Stimulated activated CD4-positive, alpha-beta T cell treated with anti-CD3 and anti-CD28 coated beads, Interleukin-1b, Interleukin-23, amount 100 ng/mL, for 4 hours (primary cell): ENCODE measurements at regions not wholly inside any gene's neighbourhood (a gene's known extent, or its start where the extent isn't known, plus 50 kb on each side); places are given as distances from the start of the nearest gene placed in this dataset.
"Not testable (repeated sequence)": the region's sequence is repeated elsewhere in the genome, so short reads cannot be mapped to it uniquely, and the experiment has no call there.

Experiments used
- DNase-seq, 2 donors: peaks; one replicate each; pipeline ENCODE4 v3.0.0-alpha.2; 2020; ENCODE audit warnings: low read depth in 2 of 2

DNA sequence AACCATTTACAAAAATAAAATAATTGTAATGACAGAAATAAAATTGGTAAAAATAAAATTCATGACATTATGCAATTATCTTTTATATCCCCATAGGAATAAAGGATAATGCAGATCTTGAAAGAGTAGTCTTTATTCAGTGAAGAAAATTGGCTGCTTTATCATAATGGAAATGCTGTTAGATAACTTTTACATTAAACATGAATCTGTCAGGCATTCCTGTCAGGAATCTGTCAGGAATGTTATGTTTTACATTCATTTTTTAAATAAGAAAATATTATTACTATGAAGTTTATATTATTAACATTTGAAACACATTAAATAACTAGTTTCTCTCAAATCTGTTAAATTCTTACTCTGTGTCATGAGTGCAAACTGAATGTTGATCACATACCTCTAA, 1024.7 kb upstream of the TMEFF2 start:
- DNase-seq, result no peak

DNA sequence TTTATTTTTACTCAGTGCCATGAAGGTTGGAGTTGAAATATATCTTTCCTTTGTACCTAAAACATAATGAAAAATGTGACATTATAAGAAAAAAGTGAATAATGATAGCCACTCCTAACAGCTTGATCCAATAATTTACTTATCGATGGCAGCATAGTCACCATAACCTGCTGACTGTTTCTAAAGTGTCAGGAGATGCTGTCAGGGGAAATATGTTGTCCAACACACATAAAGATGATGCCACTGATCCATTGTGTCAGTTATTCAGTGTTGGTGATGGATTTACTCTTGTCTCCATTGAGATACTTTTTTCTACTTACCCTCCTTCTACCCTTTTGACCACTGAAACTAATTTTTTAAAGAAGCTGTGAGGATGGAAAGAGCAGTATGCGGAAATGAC, 1006.9 kb upstream of the TMEFF2 start:
- no peak for DNase-seq

DNA sequence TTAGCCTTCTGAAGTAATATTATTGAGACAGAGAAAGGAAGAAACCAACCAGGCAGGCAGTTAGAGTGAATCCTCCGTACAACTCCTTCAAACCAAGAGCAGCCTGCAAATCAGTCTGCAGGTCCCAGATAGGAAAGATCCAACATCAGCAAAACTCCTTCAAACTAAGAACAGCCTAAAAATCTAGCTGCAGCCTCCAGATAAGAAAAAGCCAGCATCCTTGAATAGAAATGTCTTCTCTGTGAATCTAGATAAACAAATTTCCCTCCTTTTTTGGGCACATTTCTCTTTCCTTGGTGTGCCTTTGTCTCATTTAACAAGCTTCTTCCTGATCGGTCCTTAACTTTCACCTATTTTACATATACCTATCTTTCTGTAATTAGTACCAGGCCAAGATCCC, 1004.6 kb upstream of the TMEFF2 start:
- DNase-seq, result no peak

- DNase-seq, result no peak
Observed at GRCh38 chr2:193187816-193188215, 993.1 kb upstream of the TMEFF2 start.

DNA sequence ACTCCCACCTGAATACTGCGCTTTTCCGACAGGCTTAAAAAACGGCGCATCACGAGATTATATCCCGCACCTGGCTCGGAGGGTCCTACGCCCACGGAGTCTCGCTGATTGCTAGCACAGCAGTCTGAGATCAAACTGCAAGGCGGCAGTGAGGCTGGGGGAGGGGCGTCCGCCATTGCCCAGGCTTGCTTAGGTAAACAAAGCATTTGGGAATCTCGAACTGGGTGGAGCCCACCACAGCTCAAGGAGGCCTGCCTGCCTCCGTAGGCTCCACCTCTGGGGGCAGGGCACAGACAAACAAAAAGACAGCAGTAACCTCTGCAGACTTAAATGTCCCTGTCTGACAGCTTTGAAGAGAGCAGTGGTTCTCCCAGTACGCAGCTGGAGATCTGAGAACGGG, 976.2 kb upstream of the TMEFF2 start:
- DNase-seq, result not testable (repeated sequence)

DNA sequence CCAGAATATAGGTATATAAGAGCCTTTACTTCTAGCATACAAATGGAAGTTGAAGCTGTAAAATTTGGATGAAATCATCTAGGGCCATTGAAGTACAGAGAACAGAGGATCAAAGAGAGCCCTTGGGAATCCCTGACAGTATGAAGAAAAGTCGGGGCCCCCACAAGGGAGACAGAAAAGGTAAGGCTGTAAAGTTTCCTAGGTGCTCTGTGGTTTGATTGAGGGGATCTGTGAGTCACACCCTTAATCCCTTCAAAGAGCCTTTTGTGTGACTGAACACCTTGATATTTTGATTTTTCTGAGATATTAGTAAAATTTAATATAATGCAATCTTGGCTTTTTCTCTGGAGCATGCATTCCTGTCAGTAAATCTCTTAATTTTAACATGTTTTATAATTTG, 961.7 kb upstream of the TMEFF2 start:
- no peak for DNase-seq

DNA sequence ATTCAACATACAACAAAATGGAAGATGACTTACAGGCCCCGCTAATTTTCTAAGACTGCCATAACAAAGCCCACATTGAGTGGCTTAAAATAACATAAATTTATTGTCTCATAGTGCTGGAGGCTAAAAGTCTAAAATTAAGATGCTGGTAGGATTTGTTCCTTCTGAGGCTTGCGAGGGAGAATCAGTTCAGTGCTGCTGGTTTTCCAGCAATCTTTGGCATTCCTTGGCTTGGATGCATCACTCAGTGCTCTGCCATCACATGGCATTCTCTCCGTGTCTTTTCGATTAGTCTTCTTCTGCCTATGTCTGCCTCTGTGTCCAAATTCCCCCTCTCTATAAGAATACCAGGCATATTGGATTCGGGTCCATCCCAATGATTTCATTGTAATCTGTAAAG, 959.3 kb upstream of the TMEFF2 start:
- no peak for DNase-seq

- DNase-seq, result no peak
Observed at GRCh38 chr2:193153576-193153975, 958.8 kb upstream of the TMEFF2 start.

GRCh38 chr2:193142467-193142866, 947.7 kb upstream of the TMEFF2 start:
- DNase-seq, result not testable (repeated sequence)

GRCh38 chr2:193141998-193142397, 947.3 kb upstream of the TMEFF2 start:
- no peak for DNase-seq

- DNase-seq, result not testable (repeated sequence)
Observed at GRCh38 chr2:193140895-193141294, 946.2 kb upstream of the TMEFF2 start.

DNA sequence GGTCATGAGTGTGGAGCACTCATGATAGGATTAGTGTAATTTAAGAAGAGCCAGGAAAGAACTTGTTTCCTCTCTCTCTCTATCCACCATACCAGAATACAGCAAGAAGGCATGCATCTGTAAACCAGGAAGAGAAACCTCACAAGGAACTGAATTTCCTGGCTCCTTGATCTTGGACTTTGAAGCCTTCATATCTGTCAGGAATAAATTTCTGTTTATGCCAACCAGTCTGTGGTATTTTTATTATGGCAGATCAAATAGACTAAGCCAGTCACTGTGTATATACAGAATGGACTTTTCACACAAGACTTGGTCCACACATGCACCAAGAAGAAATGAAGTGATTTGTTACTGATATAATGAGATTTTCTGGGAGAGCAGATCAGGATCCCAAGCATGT, 930.1 kb upstream of the TMEFF2 start:
- no peak for DNase-seq

DNA sequence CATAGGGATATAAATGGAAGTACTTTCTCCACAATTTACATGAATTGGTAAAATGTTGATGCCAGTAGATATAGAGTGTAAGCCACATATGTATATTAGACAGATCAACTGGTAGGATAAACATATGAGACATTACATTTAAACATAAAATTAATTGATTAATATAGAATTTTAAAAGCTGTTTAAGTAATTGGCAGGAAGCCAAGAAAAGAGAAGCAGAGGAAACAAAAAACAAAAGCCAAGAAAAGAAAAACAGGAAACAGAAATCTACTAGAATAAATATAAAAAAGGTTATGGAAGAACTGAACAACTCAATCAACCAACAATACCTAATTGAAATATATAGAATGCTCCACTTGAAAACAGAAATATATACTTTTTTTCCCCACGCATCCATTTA, 920.1 kb upstream of the TMEFF2 start:
- no peak for DNase-seq

GRCh38 chr2:193112986-193113385, 918.3 kb upstream of the TMEFF2 start:
- DNase-seq, result no peak

DNA sequence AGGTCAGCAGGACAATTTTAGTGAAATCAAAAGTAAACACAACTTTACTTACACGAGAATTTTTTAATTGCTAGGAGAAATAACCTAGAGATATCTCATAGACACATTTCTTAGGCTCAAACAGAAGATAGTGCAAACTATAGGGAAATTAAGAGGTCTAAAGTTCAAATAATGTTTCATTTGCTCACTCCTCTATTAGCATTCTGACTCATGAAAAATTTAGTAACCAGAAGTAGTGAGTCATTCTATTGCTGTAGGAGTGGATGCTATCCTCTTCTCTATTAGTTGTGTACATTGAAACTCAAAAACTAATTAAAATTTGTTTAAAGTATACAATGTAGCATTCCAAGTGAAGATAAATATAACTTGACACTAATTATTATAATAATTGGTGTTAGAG, 908.3 kb upstream of the TMEFF2 start:
- DNase-seq, result no peak

DNA sequence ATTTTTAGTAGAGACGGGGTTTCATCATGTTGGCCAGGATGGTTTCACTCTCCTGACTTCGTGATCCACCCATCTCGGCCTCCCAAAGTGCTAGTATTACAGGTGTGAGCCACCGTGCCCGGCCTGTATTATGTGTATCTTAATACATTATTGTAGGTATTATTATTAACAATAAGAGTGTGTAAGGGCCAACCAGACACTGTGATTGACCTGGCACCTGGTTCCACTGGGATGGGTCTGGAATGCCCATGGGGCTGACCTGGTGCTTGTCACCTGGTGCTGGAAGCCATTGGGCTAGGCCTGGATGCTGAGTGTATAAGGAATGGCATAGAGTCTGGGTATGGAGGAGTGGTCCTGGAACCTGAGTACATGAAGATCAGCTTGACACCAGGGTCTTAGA, 906.9 kb upstream of the TMEFF2 start:
- DNase-seq, result no peak

DNA sequence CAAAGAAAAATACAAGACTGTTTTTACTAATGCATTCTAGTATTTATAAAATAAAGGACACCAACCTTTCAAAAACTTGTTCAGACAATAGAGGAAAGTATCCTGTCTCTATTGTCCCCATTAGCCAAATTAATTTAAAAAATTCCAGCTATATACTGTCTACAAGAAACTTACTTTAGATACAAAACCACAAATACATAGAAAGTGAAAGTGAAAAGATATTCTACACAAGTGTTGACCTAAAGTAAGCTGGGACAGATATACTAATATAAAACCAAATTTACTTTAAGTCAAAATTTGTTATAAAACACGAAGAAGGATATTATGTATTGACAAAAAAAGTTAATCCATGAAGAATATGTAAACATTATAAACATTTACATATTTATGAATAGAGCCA, 893.3 kb upstream of the TMEFF2 start:
- no peak for DNase-seq

GRCh38 chr2:193076995-193077394, 882.3 kb upstream of the TMEFF2 start:
- no peak for DNase-seq

DNA sequence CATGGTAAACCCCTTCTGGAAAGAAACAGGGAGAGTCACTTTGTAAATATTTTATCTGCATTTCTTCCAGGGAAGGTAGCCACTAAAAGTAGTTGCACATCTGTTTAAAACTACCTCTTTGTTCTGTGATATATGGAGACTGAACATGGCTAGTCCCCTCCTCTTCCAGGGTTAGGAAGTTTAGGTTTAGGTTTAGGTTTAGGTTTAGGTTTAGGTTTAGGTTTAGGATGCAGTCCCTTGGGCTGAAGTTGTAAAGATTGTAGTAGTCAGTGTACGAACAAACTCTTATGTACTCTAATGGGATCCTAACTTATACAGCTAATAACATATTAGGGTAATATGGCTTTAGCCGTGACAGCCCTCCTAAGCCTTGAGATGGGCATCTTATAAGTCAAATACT, 880.2 kb upstream of the TMEFF2 start:
- DNase-seq, result no peak

- DNase-seq, result no peak
Observed at GRCh38 chr2:193072647-193073046, 877.9 kb upstream of the TMEFF2 start.

DNA sequence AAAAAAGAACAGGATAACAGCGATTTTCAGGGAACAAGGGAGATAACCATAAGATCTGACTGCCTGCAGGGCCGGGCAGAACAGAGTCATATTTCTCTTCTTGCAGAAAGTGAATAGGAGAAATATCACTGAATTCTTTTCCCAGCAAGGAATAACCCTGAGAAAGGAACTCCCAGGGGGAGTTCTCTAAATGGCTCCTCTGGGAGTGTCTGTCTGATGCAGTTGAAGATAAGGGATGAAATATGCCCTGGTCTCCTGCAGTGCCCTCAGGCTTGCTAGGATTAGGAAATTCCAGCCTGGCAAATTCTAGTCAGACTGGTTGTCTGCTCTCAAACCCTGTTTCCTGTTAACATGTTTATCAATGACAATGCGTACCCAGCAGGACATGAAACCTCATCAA, 830.8 kb upstream of the TMEFF2 start:
- not testable (repeated sequence) for DNase-seq

DNA sequence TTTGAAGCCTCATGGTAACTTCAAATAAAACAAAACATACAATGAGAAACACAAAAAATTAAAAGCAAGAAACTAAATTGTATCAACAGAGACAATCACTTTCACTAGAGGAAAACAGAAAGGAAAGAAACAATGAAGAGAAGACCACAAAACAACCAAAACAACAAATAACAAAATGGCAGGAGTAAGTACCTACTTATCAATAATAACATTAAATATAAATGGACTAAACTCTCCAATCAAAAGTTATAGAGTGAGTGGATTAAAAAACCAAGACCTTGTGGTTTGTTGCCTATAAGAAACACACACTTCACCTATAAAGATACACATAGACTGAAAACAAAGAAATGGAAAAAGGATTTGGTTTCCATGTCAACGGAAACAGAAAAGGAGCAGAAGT, 830.1 kb upstream of the TMEFF2 start:
- no peak for DNase-seq

- no peak for DNase-seq
Observed at GRCh38 chr2:193011870-193012269, 817.1 kb upstream of the TMEFF2 start.

DNA sequence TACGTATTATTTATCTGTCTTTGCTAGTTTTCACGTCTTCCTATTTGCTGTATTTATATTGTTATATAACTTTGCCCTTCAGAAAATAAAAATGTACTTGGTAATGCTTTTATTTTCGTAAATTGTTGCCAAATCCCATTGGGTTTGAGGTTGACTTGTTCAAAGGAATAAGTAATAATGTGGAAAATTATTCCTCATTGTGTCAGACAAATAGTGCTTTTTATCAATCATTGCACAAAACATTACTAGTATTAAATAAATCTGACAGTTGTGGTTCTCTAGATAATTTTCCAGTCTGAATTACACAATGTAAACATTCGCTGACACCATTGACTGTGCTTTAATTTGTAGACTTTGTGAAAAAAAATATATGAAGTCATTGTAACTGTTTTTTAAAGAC, 798.3 kb upstream of the TMEFF2 start:
- DNase-seq, result no peak

- DNase-seq, result no peak
Observed at GRCh38 chr2:192983173-192983572, 788.4 kb upstream of the TMEFF2 start.
